Activated T-cell treated with anti-CD3 and anti-CD28 coated beads for 48 hours (primary cell): ENCODE measurements at regions not wholly inside any gene's neighbourhood (a gene's known extent, or its start where the extent isn't known, plus 50 kb on each side); places are given as distances from the start of the nearest gene placed in this dataset.
"Not testable (repeated sequence)": the region's sequence is repeated elsewhere in the genome, so short reads cannot be mapped to it uniquely, and the experiment has no call there.

ENCODE experiments used
- DNase-seq: peaks from one replicate; pipeline ENCODE4 v3.0.0-alpha.2; 2020; ENCODE audit warnings: low read depth

DNA sequence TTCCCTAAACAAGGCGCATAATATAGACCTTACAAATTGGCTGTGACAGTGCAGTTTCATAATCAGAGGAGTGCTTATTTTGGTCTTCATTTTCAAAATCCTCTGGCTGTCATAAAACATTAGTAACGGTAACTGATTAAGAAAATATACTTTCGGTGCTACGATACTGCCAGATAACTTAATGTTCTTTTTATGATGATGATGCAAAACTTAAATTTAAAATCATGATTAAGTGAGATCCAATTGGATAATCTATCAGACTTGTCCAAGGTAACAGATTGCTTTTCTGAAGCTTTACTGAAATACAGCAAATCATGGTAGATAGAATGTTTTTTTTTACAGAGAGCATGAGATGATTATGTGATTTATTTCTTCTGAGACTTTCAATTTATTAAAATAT is 364.2 kb upstream of the CNTN3 start:
- DNase-seq = no peak

DNA sequence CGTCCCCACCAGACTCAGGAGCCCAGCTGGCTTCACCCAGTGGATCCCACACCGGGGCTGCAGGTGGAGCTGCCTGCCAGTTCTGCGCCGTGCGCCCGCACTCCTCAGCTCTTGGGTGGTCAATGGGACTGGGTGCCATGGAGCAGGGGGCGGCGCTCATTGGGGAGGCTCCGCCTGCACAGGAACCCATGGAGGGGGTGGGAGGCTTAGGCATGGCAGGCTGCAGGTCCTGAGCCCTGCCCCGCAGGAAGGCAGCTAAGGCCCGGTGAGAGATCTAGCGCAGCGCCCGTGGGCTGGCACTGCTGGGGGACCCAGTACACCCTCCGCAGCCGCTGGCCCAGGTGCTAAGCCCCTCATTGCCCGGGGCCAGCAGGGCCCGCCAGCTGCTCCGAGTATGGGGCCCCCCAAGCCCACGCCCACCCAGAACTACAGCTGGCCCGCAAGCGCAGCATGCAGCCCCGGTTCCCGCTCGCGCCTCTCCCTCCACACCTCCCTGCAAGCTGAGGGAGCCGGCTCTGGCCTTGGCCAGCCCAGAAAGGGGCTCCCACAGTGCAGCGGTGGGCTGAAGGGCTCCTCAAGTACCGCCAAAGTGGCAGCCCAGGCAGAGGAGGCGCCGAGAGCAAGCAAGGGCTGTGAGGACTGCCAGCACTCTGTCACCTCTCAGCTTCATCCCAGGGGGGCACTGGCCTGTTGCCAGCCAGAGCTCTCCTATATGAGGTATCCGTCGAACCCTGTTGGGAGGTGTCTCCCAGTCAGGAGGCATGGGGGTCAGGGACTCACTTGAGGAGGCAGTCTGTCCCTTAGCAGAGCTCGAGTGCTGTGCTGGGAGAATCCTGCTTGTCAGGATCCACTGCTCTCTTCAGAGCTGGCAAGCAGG is 370.8 kb upstream of the CNTN3 start:
- DNase-seq = not testable (repeated sequence)

DNA sequence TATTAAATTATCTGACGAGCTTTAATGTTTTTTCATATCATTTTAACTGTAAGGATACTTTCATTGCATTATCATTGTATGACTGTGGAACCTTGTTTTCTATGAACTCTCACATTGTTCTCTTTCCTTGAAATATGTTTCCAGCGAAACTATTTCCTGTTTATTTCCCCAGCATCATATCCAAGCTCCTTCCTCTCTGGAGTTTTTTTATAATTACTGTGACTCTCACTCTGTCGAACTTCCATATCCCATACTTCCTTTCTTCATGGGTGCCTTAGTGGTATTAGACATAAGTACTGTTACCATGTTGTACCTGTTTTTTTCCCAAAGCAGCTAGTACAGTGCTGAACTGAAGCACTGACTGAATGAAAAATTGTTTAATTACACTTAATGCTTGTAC is 373.6 kb upstream of the CNTN3 start:
- DNase-seq = no peak

DNA sequence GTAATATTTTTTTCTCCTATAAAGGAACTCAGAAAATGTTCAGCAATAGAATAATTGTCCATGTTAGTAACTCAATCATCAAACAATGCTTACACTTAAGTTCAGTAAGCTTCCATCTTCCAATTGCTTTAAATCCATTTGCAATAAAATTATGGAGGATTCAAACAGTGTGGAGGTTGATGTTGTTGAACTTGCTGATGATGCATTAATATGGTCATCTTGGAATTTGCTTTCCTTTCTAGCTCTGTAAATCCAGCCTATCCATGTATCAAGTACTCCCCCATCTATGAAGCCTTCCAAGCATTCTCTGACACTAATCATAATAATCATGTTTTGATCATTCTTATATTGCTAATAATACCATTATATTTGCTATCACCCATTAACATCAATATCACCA is 378.4 kb upstream of the CNTN3 start:
- no peak for DNase-seq

DNA sequence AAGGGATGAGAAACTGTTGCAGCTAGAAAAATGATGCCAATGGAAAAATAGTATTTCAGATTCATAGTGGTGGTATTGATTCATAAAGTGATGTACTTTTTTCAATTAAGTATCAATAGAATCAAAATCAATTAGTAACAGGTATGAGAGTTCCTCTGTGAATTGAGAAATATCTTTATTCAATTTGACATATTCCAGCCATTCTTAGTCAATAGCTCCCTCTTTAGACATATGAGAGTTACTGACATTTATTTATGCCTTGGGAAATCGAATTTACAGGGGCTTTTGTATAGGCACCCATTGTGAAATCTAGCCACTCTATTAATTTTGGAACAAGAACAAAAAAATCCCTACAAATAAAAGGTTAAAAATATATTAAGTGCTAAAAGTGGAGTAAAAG is 386.9 kb upstream of the CNTN3 start:
- DNase-seq = no peak

DNA sequence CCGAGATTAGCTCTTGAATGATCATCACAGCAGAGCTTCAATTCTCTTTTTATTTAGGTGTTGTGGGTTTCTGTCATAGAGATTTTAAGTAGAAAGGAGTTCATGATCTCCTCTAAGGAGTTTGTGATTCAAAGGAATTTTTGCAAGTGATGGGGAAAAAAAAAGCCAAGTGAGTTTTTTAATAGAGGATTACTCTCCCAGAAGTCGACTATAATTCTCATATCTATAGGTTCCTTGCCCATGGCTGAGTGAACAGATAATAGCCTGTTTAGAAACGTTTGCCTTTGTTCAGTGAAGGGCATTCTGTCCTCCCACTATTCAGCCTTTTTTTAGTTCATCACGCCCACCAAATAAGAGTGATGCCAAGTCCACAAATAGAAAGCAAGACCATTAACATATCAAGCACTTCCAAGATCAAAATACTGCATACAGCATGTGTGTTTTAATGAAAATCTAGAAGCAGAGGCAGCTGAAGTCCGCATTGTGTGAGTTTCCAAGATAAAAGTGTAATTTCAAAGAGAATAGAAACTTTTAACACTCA is 398.4 kb upstream of the CNTN3 start:
- no peak for DNase-seq

DNA sequence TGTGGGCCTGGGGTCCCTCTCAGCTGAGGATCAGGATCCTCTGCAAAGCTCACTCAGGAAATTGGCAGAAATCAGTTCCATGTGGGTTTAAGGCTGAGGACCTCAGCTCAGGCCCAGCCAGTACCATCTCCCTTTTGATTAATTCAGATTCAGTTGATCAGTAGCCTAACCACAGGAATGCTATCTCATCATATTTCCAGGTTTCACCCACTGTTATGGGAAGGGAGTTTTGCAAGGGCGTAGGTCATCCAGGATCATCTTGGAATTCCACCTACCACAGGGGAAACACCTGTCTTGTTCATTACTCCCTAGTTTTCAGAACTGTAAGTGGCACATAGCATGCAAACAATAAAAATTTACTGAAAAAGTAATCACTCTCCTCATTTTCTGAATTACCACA is 399.5 kb upstream of the CNTN3 start:
- no peak for DNase-seq

DNA sequence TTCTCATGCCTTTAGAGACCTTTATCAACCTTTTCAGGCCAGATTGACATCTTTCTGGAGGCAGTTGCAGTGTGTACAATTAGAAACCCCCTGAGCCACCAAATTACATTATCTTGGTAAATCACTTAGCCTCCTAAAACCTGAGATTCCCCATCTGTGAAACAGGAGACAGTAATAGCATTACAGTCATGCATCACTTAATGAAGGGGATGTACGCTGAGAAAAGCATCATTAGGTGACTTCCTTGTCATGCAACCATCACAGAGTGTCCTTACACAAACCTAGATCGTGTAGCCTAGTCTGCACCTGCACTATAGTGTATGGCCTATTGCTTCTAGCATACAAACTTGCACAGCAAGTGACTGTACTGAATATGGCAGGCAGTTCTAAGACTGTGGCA is 400.8 kb upstream of the CNTN3 start:
- DNase-seq = no peak

DNA sequence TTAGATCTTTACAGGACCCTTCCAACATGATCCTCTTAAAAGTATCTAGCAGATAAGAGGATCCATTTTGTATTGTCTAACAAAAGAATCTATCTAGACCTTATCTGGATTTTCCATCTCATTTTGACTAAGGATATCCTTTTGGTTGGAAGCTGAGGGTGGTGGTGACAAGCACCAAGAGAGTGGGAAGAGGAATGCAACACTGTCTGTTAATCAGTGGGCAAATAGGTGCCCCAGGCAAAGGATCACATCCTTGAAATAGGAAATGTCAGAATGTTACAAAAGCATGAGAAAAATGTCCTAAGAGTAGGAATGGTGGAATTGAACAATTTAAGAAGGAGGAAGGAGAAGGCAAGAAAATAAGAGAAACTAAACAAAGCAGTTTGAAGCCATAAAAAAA is 420.7 kb upstream of the CNTN3 start:
- DNase-seq = no peak

DNA sequence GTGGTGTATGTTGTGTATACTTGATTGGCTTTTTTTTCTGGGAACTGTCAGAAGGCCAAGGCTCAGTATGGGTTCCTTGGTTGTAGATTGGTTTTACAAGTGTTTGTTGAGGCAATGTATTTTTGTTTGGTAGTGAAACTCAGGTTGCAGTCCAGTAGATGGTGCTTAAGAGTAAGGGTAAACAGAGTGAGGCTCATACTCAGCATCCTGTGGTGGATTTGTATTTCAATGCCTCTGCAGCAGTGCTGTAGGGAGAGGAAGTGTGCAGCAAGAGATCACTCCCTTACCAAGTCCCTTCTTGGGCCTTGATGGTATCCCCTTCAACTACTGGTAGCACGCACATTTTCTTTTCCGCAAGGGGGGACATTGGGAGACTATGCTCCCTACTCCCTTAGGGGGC is 428.5 kb upstream of the CNTN3 start:
- no peak for DNase-seq

DNA sequence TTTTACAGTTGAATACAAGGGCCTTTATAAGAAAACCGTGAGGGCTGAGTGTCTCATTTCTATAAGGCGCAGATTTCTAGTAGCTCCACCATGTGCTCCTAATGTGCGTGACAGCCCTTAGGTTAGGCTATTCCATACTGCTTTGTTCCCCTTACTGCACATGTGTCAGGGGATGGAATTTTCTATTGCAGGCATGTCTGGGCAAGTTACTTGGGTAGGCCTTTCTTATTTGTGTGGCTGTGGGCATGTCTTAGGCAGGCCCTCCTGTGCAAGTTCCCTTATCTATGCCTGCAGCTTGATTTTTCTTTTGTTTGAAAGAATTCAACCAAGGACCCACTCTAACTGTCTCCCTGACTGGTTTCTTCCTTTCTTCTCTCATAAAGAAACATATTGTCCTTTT is 434.2 kb upstream of the CNTN3 start:
- no peak for DNase-seq

DNA sequence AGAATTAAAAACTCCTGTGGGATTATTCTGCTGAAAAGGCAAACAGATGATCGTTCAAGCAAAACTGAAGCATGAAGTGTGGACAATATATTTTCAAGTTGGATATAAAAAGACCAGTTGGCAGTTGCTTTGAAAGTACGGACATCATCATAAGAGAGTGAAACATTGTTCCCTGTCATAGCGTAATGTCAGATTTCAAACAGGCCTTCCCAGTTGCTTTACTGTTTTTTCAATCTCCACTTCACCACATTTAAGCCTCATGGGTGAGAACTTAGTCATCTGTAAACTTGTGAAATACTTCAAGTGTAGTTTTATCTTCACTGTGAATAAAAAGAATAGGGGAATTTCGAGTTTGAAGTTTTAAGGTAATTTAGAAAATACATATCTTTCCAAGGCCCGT is 435.1 kb upstream of the CNTN3 start:
- DNase-seq = no peak

DNA sequence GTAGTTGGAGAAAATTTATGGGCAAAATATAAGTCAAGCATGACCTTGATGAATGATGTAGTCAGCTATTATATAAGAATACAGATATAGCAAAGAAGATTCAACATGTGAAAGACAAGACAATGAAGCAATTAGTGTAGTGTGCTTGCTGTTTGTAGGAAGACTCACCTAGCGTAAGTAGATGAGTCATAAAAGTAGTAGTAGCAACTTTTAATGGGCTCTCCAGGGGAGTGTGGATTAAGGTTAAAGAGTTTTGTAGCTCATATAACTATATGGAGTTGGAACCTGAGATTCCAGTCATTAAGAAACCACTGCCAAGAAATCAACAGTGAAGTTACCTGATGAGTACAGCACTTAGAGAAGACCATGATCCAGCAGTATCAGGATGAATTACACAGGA is 444.7 kb upstream of the CNTN3 start:
- no peak for DNase-seq

DNA sequence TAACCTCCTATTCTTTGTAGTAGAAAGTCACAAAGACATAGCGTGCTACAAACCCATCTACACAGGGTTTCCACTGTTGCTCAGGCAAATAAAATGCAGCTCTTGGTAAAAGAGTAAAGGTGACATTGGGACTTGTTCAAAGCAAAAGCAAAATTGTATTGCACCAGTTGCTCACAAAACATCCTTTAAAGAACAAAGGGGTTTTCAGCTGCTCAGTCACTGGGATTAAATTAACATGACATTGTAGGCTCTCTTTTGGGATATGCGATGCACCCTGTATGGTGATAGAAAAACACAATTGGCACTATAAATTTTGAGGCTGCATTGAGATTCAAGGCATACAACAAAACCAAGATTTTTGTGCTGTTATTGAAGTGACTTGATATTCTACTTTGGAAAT is 447.3 kb upstream of the CNTN3 start:
- no peak for DNase-seq

DNA sequence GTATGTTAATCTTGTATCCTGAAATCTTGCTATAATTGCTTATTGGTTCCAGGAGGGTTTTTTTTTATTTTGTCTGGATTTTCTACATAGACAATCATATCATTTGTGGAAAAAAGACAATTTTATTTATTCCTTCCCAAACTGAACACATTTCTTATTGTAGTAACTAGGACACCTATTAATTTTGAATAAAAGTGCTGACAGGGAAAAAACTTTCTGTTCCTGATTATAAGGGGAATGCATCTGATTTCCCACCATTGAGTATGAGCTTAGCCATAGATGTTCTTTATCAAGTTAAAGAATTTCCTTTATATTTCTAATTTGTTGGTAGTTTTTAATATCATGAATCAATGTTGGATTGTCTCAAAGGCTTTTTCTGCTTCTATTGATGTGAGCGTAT is 460.7 kb upstream of the CNTN3 start:
- DNase-seq = no peak

DNA sequence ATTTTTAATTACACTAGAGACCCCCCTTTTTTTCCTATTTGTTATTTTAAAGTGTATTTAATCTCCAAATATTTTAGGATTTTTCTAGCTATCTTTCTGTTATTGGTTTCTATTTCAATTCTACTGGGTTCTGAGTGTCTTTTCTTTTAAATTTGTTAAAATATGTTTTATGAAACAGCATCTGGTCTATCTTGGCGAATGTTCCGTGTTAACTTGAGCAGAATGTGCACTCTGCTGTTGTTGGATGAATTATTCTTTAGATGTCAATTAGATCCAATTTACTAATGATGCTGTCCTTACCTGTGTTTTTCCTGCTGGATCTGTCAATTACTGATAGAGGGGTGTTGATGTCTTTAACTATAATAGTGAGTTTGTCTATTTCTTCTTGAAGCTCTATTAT is 462.0 kb upstream of the CNTN3 start:
- no peak for DNase-seq

DNA sequence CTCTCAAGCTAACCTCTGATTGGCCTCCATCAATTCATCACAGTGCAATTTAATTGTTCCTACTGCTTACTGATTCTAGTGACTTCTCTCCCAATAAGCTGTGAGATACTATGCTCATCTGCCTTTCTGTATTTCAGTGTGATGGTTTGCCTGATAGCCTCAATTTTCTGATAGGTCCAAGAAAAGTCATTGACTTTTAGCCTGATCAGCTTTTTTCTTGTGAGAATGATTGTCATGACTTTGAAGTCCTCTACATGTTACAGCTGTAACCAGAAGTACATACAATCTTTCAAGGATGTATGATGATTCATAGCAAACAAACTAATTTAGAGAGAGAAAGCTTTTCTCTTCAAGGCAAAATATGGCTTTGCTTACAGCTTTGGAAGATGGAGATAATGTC is 463.8 kb upstream of the CNTN3 start:
- DNase-seq = no peak

DNA sequence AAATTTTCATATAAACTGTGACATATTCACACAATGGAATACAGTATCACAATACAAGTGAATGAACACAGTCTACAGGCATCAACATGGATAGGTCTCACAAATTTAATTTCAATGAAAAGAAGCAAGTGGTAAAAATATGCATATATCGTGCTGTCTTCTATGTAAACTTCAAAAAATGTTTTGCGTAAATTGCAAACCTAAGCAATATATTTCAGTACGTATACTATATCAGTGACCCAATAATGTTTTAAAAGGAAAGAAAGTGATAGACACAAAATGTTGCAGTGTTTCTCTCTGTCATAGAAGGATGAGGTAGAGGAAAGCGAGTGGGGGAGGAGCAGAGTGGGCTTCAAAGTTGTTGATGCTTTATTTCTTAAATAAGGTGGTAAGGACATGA is 468.4 kb upstream of the CNTN3 start:
- DNase-seq = no peak

DNA sequence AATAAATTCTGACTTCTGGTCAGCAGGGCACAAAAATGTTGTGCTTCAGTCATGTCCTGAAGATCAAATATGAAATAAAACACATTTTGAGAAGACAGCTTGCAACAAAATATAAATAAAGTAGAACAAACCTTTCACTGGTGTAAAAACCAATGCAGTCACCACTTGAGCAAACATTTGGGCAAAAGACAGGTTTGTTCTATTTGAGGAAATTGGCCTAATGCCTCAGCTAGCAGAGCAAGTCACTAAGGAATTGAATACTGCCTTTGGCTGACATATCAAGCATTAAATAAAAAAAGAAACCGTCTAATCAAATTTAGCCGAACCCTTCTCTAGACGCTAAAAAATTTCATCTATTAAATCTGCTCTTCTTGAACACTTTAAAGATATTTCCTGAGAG is 475.4 kb upstream of the CNTN3 start:
- DNase-seq = no peak

DNA sequence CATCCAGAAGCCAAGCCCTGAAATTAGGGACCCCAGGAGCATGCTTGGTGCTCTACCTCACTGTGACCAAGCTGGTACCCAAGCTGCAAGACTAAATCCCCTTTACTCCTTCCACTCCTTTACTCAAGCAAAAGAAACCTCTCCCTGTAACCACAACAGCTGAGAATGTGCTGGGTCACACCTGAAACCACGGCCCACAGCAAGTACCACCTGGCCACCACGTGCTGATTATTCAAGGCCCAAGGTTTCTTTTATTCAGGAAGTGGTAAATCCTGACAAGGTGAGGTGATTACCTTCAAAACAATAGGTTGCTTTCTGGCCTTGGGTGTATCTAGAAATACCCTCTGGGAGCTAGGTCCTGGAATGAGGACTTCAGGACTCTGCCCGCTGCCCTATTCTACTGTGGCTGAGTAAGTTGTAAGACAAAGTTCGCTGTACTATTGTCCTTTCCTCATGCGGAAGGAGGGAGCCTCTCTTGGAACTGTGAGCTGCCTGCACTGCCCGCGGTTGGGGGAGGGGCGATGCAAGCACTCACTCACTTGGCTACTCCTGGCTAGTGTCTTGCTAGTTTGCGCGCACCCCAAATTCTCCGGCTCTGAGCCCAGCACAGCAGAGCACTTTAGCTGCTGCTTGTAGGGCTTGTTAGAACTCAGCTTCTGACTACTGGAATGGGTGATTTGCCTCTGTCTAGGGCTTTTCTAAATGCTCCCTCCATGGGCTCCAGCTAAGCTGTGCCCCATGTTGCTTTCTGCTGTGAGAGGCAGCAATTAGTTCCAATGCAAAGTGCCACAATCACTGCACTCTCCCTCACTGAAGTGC is 487.1 kb upstream of the CNTN3 start:
- no peak for DNase-seq

DNA sequence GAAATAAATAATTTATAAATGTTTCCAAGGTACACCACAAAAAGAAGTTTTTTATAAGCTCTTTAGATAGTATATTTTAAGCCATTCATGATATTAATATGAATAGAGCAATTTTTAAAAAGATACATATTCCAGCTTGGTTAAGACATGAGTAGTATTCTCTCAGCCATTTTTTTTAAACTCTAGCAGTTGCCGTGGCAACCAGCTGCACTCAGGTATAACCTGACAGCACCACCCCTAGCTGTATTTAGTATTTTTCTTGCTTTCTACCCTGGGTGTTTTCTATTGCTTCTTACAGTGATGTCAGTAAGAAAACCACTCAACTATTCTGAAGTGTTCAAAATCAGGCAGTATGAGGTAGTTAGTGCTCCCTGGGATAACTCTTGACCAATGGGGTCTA is 496.3 kb upstream of the CNTN3 start:
- DNase-seq = no peak

DNA sequence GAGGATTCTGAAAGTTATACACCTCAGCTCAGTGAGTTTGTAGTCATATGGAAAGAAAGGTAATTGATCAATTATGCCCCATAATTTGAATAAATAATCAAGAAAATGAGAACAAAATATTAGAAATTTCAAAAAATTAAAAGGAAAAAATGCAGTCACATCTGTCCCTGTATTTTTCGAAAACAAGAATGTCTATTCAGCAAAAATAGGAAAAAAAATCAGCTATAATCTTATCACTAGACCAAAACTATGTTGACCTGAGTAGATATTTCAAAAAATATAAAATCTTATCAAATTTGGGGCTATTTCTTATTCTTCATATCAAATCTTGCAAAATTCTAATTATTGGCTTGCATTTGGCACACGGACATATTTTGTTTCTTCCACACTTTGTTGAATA is 501.2 kb upstream of the CNTN3 start:
- DNase-seq = no peak

DNA sequence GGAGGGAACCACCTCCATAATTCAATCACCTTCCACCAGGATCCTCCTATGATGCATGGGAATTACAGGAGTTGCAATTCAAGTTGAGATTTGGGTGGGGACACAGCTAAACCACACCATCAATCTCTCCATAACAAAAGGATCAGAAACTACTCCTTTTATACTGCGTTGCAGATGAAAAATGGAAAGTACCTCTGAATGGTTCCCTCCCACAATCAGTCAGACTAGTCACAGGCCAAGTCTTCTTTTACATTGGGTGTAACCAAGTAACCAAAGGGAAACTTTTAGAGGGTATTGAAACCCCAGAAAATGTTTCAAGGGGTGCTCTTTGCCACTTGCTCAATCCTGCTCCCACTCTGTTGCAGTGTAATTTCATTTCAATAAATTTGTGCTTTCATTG is 504.3 kb upstream of the CNTN3 start:
- DNase-seq = no peak
